ENCODE measurements at regions not wholly inside any gene's neighbourhood (a gene's known extent, or its start where the extent isn't known, plus 50 kb on each side); places are given as distances from the start of the nearest gene placed in this dataset.
A peak's percentile ranks its signal among the peaks of the same experiment; 100 is the strongest.

DNA sequence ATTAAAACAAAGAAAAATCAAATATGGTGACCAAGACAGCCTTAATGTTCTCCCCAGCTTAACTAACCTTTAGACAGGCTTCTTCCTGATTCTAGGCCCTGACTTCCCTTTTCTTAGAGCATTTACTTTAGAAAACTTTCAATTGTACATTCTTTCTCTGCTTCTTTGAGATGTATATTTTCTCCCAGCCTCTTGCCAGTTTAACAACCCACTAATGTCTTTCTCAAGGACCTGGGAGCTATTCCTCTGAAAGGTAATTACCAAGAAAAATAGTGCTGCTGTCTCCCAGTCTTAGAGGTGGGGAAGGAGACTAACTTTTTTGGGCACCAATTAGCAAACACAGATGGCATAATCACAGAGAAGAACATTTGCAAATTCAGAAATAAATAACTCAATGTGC is 62.8 kb upstream of the KCNQ5 start:
- TF ChIP-seq POLR2A (IDR thresholded peaks at IDR 0.05; ENCODE audit: low read depth, low read length) = no peak
- TF ChIP-seq CEBPB (IDR thresholded peaks at IDR 0.05; ENCODE audit: low read depth, low read length) = no peak
- no peak for TF ChIP-seq CHD1 (IDR thresholded peaks at IDR 0.05; ENCODE audit: low read depth, low read length)
- H3K9me3 ChIP-seq (ENCODE audit: control insufficient read depth, insufficient read depth, low read length) = no peaks in the 10 kb centered on the region
- no peak overlapping the region for H4K8ac ChIP-seq (ENCODE audit: low read depth in 2 of 2, low read length in 2 of 2)
- H4K20me1 ChIP-seq (ENCODE audit: insufficient read depth, low read length) = no peaks in the 10 kb centered on the region
- POLR2A ChIA-PET (ENCODE audit: unreplicated experiment) = no interaction called here
- no peak overlapping the region for H3K23ac ChIP-seq (ENCODE audit: low read depth, low read length)
- no peak overlapping the region for H3K9ac ChIP-seq (ENCODE audit: low read depth, low read length)
- H2BK120ac ChIP-seq (ENCODE audit: low read depth, low read length) = no peak overlapping the region; the same call in 1 of the 2 replicates
- H2BK15ac ChIP-seq (ENCODE audit: low read depth, low read length) = 0 out of 3 replicates have a peak overlapping the region, but pooled peaks have one; percentile 64
- no peak overlapping the region for H3K4me3 ChIP-seq (ENCODE audit: insufficient read depth, low read depth, low read length)
- no peak overlapping the region for H3K4me2 ChIP-seq (ENCODE audit: low read depth, low read length)
- no peaks in the 10 kb centered on the region; a peak in 1 of 4 replicates for H3K79me1 ChIP-seq (ENCODE audit: low read depth in 1 of 2, low read length in 2 of 2)
- H2AFZ ChIP-seq (replicated peaks; ENCODE audit: low read length, poor library complexity) = no peak overlapping the region
- ATAC-seq (ENCODE audit: low read depth) (no peak), DNase-seq (no peak)
- no peak overlapping the region for H2BK5ac ChIP-seq (ENCODE audit: low read depth, low read length, poor library complexity, severe bottlenecking)
- no peak overlapping the region for H2AK9ac ChIP-seq (replicated peaks; ENCODE audit: low read depth, low read length, poor library complexity)
- dilution Hi-C loops (cut with HindIII; ENCODE audit: low sequenced_read_pairs, unreplicated experiment) = no loop called here
- H3K4me1 ChIP-seq (ENCODE audit: control insufficient read depth, insufficient read depth, low read length) = peaks cover 10% of the 10 kb centered on the region; the same call in 1 of the 2 replicates
- no peak overlapping the region; the same call in 1 of the 2 replicates for H3K18ac ChIP-seq (ENCODE audit: low read depth, low read length)
- H4K91ac ChIP-seq (ENCODE audit: insufficient read depth, low read depth, low read length) = no peak overlapping the region
- H3K9me1 ChIP-seq (ENCODE audit: insufficient read depth, low read length) = no peaks in the 10 kb centered on the region
- no peak overlapping the region for H3K4ac ChIP-seq (ENCODE audit: low read depth, low read length)
- no peak overlapping the region for H3K56ac ChIP-seq (ENCODE audit: extremely low read depth, insufficient read depth, low read length)
- no TSS peak for BruUV-seq (replicated peaks)
- no peak overlapping the region for H2AK5ac ChIP-seq (ENCODE audit: low read depth, low read length)
- no peak overlapping the region for H4K5ac ChIP-seq (ENCODE audit: low read depth, low read length)
- H3K27ac ChIP-seq (ENCODE audit: insufficient read depth, low read length) = no peak overlapping the region
- H3K36me3 ChIP-seq (ENCODE audit: control insufficient read depth, insufficient read depth, low read length) = no peaks in the 10 kb centered on the region
- intact Hi-C loops (cut with micrococcal nuclease) = no loop called here
- H3K14ac ChIP-seq (replicated peaks; ENCODE audit: low read depth, low read length) = no peak overlapping the region
- peak overlapping the region; percentile 41; the same call in 1 of the 2 replicates for H2BK20ac ChIP-seq (ENCODE audit: low read depth, low read length)
- CTCF ChIA-PET = no interaction called here
- no peaks in the 10 kb centered on the region for H3K27me3 ChIP-seq (ENCODE audit: control insufficient read depth, insufficient read depth, low read length)
- in situ Hi-C loops (cut with MboI; ENCODE audit: low sequenced_read_pairs) = no loop called here
